CD8-positive, alpha-beta memory T cell (primary cell): ENCODE measurements at regions not wholly inside any gene's neighbourhood (a gene's known extent, or its start where the extent isn't known, plus 50 kb on each side); places are given as distances from the start of the nearest gene placed in this dataset.

ENCODE experiments used
- CTCF ChIA-PET: fragments of 350-600 bp; sonication (Branson Sonifier 250); formaldehyde crosslinking; loops from one replicate; lab custom pipeline; 2021; ENCODE audit warnings: antibody characterized with exemption; lab: Charles Lee
- POLR2A ChIA-PET: fragments of 350-600 bp; sonication (Branson Sonifier 250); formaldehyde crosslinking; loops from one replicate; lab custom pipeline; 2021; ENCODE audit warnings: antibody characterized with exemption; lab: Charles Lee
- DNase-seq, 5 donors: peaks; one replicate each; pipeline versions ENCODE4 v3.0.0 to v3.0.0-alpha.2; 2020 to 2022; ENCODE audit warnings: mixed read lengths in 1 of 5
- H3K27ac ChIP-seq: one replicate; pipeline ENCODE4 v1.7.0; 2013; ENCODE audit warnings: low read depth, mild to moderate bottlenecking, low read length, moderate library complexity
- H3K27me3 ChIP-seq: 2 replicates; pipeline ENCODE4 v1.7.0; 2013; ENCODE audit warnings: low read length, mild to moderate bottlenecking; ENCODE audit not compliant: insufficient read depth, poor library complexity, severe bottlenecking
- H3K36me3 ChIP-seq: 2 replicates; pipeline ENCODE4 v1.7.0; 2013; ENCODE audit warnings: mild to moderate bottlenecking, low read length, moderate library complexity; ENCODE audit not compliant: insufficient read depth
- H3K4me1 ChIP-seq: 2 replicates; pipeline ENCODE4 v1.7.0; 2013; ENCODE audit warnings: mild to moderate bottlenecking, low read length, moderate library complexity; ENCODE audit not compliant: insufficient read depth
- H3K4me3 ChIP-seq: 2 replicates; pipeline ENCODE4 v1.7.0; 2013; ENCODE audit warnings: mild to moderate bottlenecking, low read length
- H3K9me3 ChIP-seq: 2 replicates; pipeline ENCODE4 v1.7.0; 2013; ENCODE audit warnings: mild to moderate bottlenecking, low read length
- H3K27ac Mint-ChIP-seq, 8 donors: one replicate each; pipeline ENCODE4 v1.8.0; 2020 to 2021; ENCODE audit warnings: mixed read lengths in 8 of 8, mild to moderate bottlenecking in 6 of 8, inconsistent platforms in 3 of 8, moderate library complexity in 3 of 8
- H3K27me3 Mint-ChIP-seq, 2 donors: one replicate each; pipeline ENCODE4 v1.8.0; 2020 to 2021; ENCODE audit warnings: mixed read lengths in 2 of 2, mild to moderate bottlenecking in 1 of 2, moderate library complexity in 1 of 2
- H3K36me3 Mint-ChIP-seq, 3 donors: one replicate each; pipeline ENCODE4 v1.8.0; 2020 to 2021; ENCODE audit warnings: mixed read lengths in 3 of 3, inconsistent platforms in 1 of 3, mild to moderate bottlenecking in 1 of 3
- H3K4me1 Mint-ChIP-seq, 3 donors: one replicate each; pipeline ENCODE4 v1.8.0; 2020 to 2021; ENCODE audit warnings: mixed read lengths in 3 of 3, inconsistent platforms in 1 of 3, mild to moderate bottlenecking in 1 of 3
- H3K4me3 Mint-ChIP-seq, 7 donors: one replicate each; pipeline ENCODE4 v1.8.0; 2020 to 2021; ENCODE audit warnings: mixed read lengths in 7 of 7, mild to moderate bottlenecking in 6 of 7, moderate library complexity in 4 of 7, inconsistent platforms in 2 of 7
- H3K9me3 Mint-ChIP-seq, 5 donors: one replicate each; pipeline ENCODE4 v1.8.0; 2020 to 2022; ENCODE audit warnings: mixed read lengths in 5 of 5, mild to moderate bottlenecking in 3 of 5, moderate library complexity in 2 of 5, inconsistent platforms in 1 of 5

- H3K4me3 Mint-ChIP-seq, result no peak overlapping the region
- Histone ChIP-seq H3K4me1 (no peaks in the 10 kb centered on the region), H3K27ac (no peak overlapping the region), H3K9me3 (no peaks in the 10 kb centered on the region), H3K27me3 (no peaks in the 10 kb centered on the region), H3K4me3 (no peak overlapping the region), H3K36me3 (no peaks in the 10 kb centered on the region)
- ChIA-PET POLR2A (interaction anchor here (0.7 kb wide), 1 partner anchor 43 kb away, joined by 10 read pairs; no protein-coding TSS in a partner anchor), CTCF (interaction anchor here (0.8 to 1.4 kb wide), 2 partner anchors 10 to 38 kb away, joined by 3 to 4 read pairs; no protein-coding TSS in a partner anchor)
- H3K27me3 Mint-ChIP-seq, result no peaks in the 10 kb centered on the region
- no peak for DNase-seq
- H3K4me1 Mint-ChIP-seq, result no peaks in the 10 kb centered on the region
- H3K36me3 Mint-ChIP-seq, result no peaks in the 10 kb centered on the region
- no peaks in the 10 kb centered on the region for H3K9me3 Mint-ChIP-seq
- H3K27ac Mint-ChIP-seq, result peak overlapping the region in 1 of 8 donors; percentile 4
Observed at GRCh38 chr2:30372826-30373225, 74.2 kb upstream of the LCLAT1 start.

- Histone ChIP-seq H3K27ac (no peak overlapping the region), H3K4me3 (no peak overlapping the region), H3K4me1 (no peaks in the 10 kb centered on the region), H3K36me3 (no peaks in the 10 kb centered on the region), H3K9me3 (no peaks in the 10 kb centered on the region), H3K27me3 (no peaks in the 10 kb centered on the region)
- no peaks in the 10 kb centered on the region for H3K9me3 Mint-ChIP-seq
- no peak for DNase-seq
- H3K4me3 Mint-ChIP-seq, result no peak overlapping the region
- no peaks in the 10 kb centered on the region for H3K27me3 Mint-ChIP-seq
- no peaks in the 10 kb centered on the region for H3K36me3 Mint-ChIP-seq
- H3K27ac Mint-ChIP-seq, result no peak overlapping the region
- ChIA-PET POLR2A (no interaction called here), CTCF (interaction anchor here (0.7 to 1.0 kb wide), 2 partner anchors 28 to 166 kb away, joined by 3 read pairs; no protein-coding TSS in a partner anchor)
- H3K4me1 Mint-ChIP-seq, result no peaks in the 10 kb centered on the region
Observed at GRCh38 chr2:30373881-30374302, 73.2 kb upstream of the LCLAT1 start.

GRCh38 chr2:30374380-30374779 is 72.7 kb upstream of the LCLAT1 start:
- no peaks in the 10 kb centered on the region for H3K9me3 ChIP-seq
- POLR2A ChIA-PET, result no interaction called here
- Mint-ChIP-seq H3K36me3 (no peaks in the 10 kb centered on the region), H3K4me3 (no peak overlapping the region), H3K27me3 (no peaks in the 10 kb centered on the region), H3K9me3 (no peaks in the 10 kb centered on the region), H3K4me1 (no peaks in the 10 kb centered on the region), H3K27ac (no peak overlapping the region)
- CTCF ChIA-PET, result interaction anchor here (0.7 to 1.0 kb wide), 2 partner anchors 27 to 166 kb away, joined by 3 read pairs; no protein-coding TSS in a partner anchor
- DNase-seq, result no peak
- no peak overlapping the region for H3K27ac ChIP-seq
- H3K36me3 ChIP-seq, result no peaks in the 10 kb centered on the region
- no peaks in the 10 kb centered on the region for H3K4me1 ChIP-seq
- no peaks in the 10 kb centered on the region for H3K27me3 ChIP-seq
- H3K4me3 ChIP-seq, result no peak overlapping the region

GRCh38 chr2:30375915-30376314 is 71.1 kb upstream of the LCLAT1 start:
- Mint-ChIP-seq H3K4me1 (no peaks in the 10 kb centered on the region), H3K27me3 (peaks cover 0 to 3% of the 10 kb centered on the region in 2 donors), H3K9me3 (no peaks in the 10 kb centered on the region), H3K36me3 (peaks cover 0 to 4% (median 0%) of the 10 kb centered on the region in 3 donors), H3K27ac (peak overlapping the region in 2 of 8 donors; percentile 1 to 39), H3K4me3 (no peak overlapping the region)
- Histone ChIP-seq H3K36me3 (no peaks in the 10 kb centered on the region), H3K9me3 (no peaks in the 10 kb centered on the region), H3K4me1 (no peaks in the 10 kb centered on the region), H3K4me3 (no peak overlapping the region), H3K27ac (no peak overlapping the region), H3K27me3 (no peaks in the 10 kb centered on the region)
- POLR2A ChIA-PET, result no interaction called here
- CTCF ChIA-PET, result no interaction called here
- DNase-seq, result no peak

- Histone ChIP-seq H3K27me3 (no peaks in the 10 kb centered on the region), H3K4me1 (no peaks in the 10 kb centered on the region), H3K36me3 (no peaks in the 10 kb centered on the region), H3K9me3 (no peaks in the 10 kb centered on the region), H3K4me3 (no peak overlapping the region), H3K27ac (no peak overlapping the region)
- DNase-seq, result no peak
- Mint-ChIP-seq H3K27me3 (peaks cover 4 to 13% of the 10 kb centered on the region in 2 donors), H3K36me3 (peaks cover 0 to 13% (median 0%) of the 10 kb centered on the region in 3 donors), H3K27ac (peak overlapping the region in 1 of 8 donors; percentile 57), H3K4me1 (no peaks in the 10 kb centered on the region), H3K9me3 (peaks cover 0 to 2% (median 0%) of the 10 kb centered on the region in 5 donors), H3K4me3 (no peak overlapping the region)
- POLR2A ChIA-PET, result no interaction called here
- CTCF ChIA-PET, result interaction anchor here (0.9 to 1.5 kb wide), 3 partner anchors 10 to 171 kb away, joined by 3 to 4 read pairs (median 3); no protein-coding TSS in a partner anchor
Observed at GRCh38 chr2:30379481-30379880, 67.6 kb upstream of the LCLAT1 start.

- Histone ChIP-seq H3K36me3 (no peaks in the 10 kb centered on the region), H3K4me3 (no peak overlapping the region), H3K4me1 (no peaks in the 10 kb centered on the region), H3K27ac (no peak overlapping the region), H3K27me3 (no peaks in the 10 kb centered on the region), H3K9me3 (no peaks in the 10 kb centered on the region)
- no peaks in the 10 kb centered on the region for H3K4me1 Mint-ChIP-seq
- peaks cover 0 to 2% (median 0%) of the 10 kb centered on the region in 5 donors for H3K9me3 Mint-ChIP-seq
- no peak for DNase-seq
- peaks cover 6 to 27% of the 10 kb centered on the region in 2 donors for H3K27me3 Mint-ChIP-seq
- ChIA-PET POLR2A (no interaction called here), CTCF (no interaction called here)
- H3K27ac Mint-ChIP-seq, result no peak overlapping the region
- H3K36me3 Mint-ChIP-seq, result peaks cover 0 to 13% (median 0%) of the 10 kb centered on the region in 3 donors
- H3K4me3 Mint-ChIP-seq, result no peak overlapping the region
Observed at GRCh38 chr2:30380824-30381223, 66.2 kb upstream of the LCLAT1 start.

- no peak overlapping the region for H3K27ac Mint-ChIP-seq
- POLR2A ChIA-PET, result no interaction called here
- Histone ChIP-seq H3K9me3 (no peaks in the 10 kb centered on the region), H3K27ac (no peak overlapping the region), H3K36me3 (no peaks in the 10 kb centered on the region), H3K4me3 (no peak overlapping the region), H3K27me3 (no peaks in the 10 kb centered on the region), H3K4me1 (no peaks in the 10 kb centered on the region)
- no peak overlapping the region for H3K4me3 Mint-ChIP-seq
- H3K9me3 Mint-ChIP-seq, result peaks cover 0 to 2% (median 0%) of the 10 kb centered on the region in 5 donors
- H3K27me3 Mint-ChIP-seq, result peaks cover 6 to 27% of the 10 kb centered on the region in 2 donors
- CTCF ChIA-PET, result no interaction called here
- no peaks in the 10 kb centered on the region for H3K4me1 Mint-ChIP-seq
- peaks cover 0 to 13% (median 0%) of the 10 kb centered on the region in 3 donors for H3K36me3 Mint-ChIP-seq
- DNase-seq, result no peak
Observed at GRCh38 chr2:30382162-30382783, 64.8 kb upstream of the LCLAT1 start.

GRCh38 chr2:30382995-30383394 is 64.1 kb upstream of the LCLAT1 start:
- Histone ChIP-seq H3K4me1 (no peaks in the 10 kb centered on the region), H3K4me3 (no peak overlapping the region), H3K27ac (no peak overlapping the region), H3K9me3 (no peaks in the 10 kb centered on the region), H3K27me3 (no peaks in the 10 kb centered on the region), H3K36me3 (no peaks in the 10 kb centered on the region)
- Mint-ChIP-seq H3K4me3 (no peak overlapping the region), H3K27me3 (peaks cover 6 to 27% of the 10 kb centered on the region in 2 donors), H3K36me3 (peaks cover 0 to 13% (median 0%) of the 10 kb centered on the region in 3 donors), H3K9me3 (peaks cover 0 to 2% (median 0%) of the 10 kb centered on the region in 5 donors), H3K27ac (no peak overlapping the region), H3K4me1 (no peaks in the 10 kb centered on the region)
- no peak for DNase-seq
- CTCF ChIA-PET, result no interaction called here
- POLR2A ChIA-PET, result no interaction called here
